GM18519 (cell line): ENCODE measurements at regions not wholly inside any gene's neighbourhood (a gene's known extent, or its start where the extent isn't known, plus 50 kb on each side); places are given as distances from the start of the nearest gene placed in this dataset.

Source experiments
- ATAC-seq: cut with Tn5 transposase; IDR thresholded peaks from one replicate; pipeline ENCODE4 v1.9.1; 2021; ENCODE audit warnings: mild to moderate bottlenecking, moderate library complexity; ENCODE audit not compliant: unreplicated experiment, low FRiP score

DNA sequence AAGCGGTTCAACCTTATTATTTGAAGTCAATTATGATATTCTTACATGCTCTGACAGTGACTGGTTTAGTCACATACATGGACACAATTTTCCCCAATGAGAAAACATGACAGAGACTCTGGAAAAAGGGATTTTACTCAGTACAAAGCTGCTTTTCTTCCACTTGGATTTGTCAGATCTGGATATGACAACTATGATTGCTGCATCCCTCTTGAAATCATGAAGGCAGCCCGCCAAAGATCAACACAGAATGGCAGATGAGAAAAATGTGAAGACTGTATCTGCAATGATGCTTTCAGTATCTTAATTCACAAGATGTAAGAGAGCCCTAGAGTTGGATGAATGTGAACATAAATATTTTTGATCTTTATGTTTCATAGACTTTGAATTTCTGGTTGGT, 439.6 kb downstream of the CDH8 start:
- ATAC-seq, result no peak

DNA sequence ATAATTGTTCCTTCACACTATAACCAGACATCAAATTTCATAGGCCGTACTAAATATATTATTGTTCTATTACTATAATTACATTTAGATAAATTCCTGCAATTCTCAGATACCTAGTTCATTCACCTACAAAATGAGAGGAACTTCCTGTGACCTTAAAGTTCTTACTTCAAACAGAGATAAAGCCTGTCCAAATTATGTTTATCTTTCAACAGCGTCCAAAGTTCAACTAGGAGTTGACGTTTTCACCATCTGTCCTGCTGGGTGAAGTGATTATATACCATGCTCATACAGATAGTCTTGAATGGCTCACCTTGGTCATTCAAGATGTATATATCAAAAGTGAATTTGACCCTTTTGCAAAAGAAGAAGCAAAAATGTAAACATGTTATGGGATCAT, 440.6 kb downstream of the CDH8 start:
- ATAC-seq, result no peak

DNA sequence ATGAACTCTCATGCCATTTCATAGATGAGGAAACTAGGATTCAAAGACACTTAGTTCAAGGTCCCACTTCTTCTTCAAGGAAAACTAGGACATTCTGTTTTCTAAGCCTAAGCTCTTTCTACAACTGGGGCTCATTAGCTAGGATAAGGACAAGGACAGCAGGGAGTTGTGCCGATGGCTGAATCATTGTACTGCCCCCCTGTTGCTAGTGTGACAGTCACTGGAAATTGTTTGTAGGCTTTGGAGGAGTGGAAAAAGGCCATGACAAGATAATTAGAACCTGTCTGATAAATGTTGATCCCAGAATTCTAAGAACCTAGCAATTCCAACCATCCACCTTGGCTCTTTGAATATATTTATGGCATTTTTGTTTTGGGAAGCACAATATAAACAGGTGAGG, 445.7 kb downstream of the CDH8 start:
- ATAC-seq, result no peak

DNA sequence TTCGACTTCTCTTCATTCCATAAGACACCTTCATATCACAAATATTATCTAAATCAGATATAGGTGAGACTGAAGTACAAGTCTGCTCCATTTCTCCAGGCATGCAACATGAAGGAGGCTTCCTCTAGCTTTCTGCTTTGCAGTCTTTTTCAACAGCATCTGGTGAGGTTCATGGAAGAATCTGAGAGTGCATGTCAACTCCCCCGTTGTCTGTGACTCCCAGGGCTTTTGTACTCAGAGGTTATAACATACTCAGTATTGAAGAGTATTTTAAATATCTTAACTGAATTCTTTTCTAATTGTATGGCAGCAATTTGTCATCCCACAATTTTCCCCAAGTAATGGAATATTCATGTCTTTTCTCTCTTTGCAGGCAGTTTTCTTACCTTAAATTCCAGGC, 448.7 kb downstream of the CDH8 start:
- no peak for ATAC-seq

DNA sequence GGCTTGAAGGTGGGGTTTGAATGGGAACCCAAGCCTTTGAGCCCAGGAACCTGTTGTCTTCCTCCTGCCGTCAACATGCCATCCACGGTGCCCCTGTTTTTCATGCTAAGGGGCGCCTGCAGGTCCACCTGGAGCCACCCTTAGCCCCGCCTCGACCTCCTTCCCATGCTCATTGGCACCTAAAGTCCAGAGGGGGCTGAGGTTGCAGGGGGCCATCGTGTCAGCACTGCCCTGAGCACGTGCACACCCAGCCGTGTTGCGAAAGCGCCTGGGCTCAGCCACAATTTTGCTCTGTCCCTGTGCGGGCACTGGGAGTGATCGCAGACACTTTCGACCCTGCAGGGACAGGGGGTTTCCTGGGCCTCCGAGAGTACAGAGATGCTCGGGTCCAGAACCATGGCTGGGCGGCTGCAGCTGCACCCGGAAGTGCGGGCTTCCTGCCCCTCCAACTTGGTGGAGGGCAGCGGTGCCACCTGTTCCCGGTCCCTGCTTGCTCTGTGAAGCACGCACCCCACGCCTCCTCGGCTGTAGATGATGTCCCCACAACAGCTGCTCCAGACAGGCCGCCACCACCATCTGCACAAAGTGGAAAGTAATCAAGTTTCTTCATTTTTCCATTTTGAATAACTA, 454.7 kb downstream of the CDH8 start:
- ATAC-seq, result no peak

DNA sequence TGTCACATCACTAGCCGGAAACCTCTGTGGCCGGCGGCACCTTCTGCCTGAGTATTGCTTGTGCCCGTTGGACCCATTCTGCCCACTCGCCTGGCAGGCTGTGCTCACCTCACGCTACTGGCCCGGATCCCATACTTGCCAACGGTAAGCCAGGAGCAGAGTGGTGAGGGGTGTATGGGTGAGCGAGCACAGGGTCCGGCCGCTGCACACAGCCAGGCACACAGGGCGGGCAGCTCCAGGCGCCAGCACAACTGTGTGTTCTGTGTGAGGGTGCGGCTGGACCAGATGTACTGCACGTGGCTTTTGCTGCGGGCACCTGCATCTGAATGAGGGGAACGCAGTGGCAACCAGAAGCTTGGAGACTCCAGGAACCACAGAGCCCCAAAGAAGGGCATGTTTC, 455.7 kb downstream of the CDH8 start:
- ATAC-seq, result no peak

DNA sequence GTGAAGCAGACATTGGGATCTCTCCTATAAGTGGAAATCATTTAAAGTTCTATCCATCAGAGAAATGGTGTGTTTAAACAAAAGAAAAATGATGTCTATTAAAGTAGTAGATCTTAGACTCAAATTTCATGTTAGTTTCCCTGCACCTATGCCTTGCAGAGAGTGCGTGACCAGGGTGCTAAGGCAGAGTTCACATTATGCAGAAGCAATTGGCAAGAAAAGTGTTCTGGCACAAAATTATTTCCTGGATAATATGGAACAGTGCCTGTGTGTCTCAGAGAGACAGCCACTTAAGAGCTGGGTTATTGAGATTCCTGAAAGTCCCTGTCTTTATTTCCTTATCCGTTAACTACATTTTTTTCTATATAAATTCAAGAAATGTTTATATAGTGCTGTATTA, 457.0 kb downstream of the CDH8 start:
- no peak for ATAC-seq

DNA sequence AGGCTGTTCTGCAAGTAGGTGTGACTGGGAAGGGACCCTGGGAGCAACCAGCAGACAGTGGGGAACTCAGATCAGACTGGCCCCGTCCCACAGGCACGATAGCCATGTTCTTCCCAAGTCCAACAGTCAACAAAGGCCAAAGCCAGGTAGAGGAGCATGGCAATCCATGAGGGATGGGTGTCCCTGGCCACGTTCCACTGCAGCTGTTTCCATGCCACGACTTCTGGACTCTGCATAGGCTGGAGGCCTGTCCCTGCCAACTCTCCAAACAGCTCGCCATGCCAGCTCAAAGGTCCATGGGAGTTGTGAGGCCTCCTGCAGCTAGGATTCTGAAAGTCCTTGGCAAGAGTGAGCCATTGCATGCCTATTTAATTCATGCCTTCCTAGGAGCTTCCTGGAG, 459.8 kb downstream of the CDH8 start:
- ATAC-seq, result no peak

DNA sequence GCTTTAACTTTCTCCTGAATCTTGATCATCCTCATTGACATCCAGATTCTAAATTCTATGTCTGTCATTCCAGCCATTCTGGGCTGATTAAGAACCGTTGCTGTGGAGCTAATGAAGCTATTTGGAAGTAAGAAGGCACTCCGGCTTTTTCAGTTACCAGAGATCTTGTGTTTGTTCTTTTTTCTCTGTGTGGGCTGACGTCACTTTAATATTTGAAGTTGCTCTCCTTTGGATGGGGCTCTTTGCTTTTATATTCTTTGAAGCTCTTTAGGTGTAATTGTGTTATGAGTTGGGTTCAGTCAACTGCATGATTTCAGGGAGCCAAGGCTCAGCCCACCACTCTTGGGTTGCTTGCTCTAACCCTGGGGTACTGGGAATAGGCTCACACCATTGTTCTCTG, 460.6 kb downstream of the CDH8 start:
- no peak for ATAC-seq

DNA sequence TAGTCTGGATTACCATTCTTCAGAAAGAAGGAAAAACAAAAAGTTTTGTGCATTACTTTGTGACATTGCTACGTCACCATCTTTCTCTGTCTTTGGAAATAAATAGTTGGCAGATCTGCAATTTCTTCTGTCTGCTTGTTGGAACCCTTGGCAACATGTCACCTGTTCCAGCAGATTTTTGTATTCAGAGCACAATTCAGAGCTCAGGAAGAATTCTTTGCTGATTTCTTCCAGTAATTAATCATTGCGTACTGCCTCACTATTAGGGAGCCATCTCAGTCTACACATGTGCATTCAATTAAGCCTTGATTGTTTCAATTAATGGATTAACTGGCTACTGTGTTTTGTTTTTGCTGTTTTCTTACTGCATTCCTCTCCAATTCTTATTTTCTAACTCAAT, 467.2 kb downstream of the CDH8 start:
- ATAC-seq, result no peak

DNA sequence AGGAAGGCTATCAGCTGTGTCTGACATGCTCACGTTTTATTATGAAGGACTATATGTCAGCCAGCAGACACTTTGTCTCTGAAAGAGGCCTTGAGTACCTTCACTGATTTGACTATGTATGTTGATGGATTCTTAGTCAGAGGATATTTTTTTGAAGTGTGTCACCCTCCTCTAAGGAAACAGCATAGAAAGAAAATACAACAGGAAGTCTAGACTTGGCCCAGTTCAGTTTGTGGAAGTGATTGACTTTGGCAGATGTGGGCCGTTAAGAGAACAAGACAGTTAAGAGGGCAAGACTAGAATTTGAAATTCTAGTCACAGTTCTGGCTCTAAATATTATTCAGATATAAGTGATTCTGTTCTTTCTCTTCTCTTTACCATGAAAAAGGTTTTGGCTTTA, 471.5 kb downstream of the CDH8 start:
- ATAC-seq, result no peak

DNA sequence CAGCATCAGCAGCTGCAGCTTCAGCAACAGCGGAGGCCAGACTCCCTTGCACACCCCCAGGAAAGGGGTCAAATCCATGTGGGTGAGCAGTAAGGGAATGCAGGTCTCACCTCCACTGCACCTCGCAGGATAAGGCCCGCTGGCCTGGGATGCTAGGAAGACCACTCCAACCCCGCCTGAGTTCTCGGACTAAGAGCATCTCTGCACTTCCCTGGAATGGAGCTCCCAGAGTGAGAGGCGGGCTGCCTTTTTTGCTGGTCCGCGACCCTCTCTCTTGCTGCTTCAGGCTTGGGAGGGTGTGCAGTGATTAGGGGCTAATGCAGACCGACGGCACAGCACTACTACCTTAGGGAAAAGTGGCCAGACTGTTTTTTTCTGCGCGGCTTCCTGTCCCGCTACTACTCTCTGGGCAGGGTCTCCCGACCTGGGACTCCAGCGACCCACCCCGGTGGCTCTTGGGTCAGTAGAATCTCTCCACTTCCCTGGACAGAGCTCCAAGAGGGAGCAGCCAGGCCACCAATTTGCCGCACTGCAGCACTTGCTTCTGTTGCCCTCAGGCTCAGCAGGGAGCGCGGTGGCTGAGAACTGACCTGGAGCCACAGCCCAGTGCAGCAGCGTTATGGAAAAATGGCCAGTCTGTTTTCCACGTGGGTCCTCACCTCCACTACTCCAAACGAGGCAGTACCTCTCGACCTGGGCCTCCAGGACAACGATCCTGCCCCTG, 480.4 kb downstream of the CDH8 start:
- ATAC-seq, result no peak

DNA sequence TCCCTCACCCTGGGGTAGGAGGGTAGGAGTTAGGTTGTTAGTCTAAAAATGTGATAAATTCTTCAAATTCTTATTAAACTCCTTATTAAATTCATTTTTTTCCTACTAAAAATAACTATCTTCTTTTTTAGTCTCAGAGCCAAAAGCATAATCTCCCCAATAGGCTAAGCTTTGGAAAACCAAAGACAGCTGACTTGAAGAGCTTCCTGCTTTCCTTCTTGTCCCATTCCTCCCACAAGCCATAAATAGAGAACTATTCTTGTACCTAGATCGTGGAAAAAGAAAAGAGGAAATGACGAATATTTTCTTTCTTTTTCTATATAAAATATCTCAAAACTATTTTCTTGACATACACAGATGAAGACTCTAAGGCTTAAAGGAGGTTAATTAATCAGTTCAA, 486.9 kb downstream of the CDH8 start:
- ATAC-seq, result no peak

DNA sequence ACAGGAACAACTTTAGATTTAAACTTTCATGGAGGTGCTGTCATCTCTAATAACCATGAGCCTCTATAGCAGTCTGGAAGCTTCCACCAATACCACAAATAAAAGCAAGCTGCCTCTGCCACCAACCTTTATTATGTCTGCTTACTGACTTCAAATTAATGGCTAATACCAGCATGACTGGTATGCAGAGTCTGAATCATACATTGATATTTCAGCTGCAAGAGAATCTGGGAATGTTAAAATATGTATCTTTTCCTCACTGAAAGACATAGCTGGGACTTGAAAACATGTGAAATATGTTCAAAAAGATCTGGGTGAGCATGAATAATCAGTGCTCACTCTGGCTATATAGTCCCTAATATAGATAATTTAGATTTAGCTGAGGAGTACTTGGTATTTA, 488.6 kb downstream of the CDH8 start:
- no peak for ATAC-seq

DNA sequence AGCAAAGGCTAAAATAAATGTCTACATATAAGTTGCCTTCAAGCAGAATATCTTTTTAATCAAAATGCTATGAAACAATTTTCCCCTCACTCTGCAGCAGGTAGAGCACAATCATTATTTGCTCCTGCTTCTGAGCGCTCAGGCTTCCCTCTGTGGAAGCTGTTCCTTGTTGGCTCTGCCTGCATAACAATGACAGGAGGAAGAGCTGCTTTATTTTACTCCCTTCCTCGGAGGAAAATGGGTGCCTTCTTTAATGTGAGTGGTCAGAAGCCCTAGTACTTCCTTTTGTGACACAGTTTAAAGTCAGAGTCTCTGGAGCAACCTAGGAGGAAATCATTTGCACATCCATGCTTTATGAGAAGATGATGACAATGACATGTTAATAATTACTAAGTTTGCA, 492.1 kb downstream of the CDH8 start:
- ATAC-seq, result no peak

DNA sequence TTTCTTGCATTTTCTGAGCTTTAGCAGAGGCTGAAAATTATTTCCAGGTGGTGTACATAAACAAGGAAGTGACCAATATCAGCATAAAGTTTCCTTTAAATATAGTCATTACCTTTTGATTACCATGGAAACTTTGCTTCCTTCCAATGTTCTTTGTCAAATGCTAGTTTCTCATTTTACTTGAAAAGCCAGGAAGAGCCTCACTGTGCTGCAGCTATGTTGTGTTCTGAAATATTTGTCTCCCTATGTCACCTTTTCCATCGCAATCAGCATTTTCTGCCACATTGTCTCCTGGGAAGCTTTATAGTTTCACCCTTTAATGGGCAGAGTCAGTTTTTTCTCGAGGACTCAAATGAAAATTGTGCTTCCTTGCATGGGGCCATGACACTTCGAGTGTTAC, 496.0 kb downstream of the CDH8 start:
- ATAC-seq, result no peak

DNA sequence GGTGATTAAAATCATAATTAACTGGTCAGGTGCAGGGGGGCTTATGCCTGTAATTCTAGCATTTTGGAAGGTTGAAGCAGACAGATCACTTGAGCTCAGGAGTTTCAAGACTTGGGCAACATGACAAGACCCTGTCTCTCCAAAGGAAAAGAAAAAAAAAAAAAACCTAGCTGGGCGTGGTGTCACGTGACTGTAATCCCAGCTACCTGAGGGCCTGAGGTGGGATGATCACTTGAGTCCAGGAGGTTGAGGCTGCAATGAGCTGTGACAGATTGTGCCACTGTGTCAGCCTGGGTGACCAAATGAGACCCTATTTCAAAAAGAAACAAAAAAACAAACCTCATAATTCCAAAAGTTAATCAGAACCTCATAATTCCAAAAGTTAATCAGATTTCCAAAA, 505.5 kb downstream of the CDH8 start:
- ATAC-seq, result no peak

DNA sequence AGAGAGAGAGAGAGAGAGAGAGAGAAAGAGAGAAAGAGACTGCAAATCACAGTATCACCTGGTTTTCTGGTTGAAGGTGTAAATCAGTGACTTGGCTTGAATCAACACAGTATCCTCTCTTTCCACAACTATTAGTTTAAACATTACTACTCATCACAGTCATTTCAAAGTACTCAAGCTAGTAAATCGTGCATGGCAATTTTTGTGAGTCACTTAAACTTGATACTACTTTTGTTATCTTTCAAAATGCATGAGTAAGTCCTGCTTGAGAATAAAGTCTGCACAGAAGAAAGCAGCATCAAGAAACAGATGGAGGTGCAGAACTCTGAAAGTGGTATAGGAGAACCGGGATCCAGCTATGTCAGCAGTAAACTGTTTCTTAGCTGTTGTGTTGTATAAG, 535.4 kb downstream of the CDH8 start:
- no peak for ATAC-seq

DNA sequence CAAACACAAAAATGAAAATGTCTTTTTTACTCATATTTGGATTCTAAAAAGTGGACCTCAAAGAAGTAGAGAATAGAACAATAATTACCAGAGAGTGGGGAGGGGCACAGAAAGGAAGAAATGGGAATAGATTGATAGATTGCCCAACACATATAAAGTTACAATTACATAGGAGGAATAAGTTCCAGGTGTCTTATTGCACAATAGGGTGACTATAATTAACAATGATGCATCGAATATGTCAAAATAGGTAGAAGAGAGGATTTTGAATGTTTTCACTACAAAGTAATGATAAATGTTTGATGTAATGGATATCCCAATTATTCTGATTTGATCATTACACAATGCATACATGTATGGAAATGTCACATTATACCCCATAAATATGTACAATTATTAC, 556.0 kb downstream of the CDH8 start:
- no peak for ATAC-seq

DNA sequence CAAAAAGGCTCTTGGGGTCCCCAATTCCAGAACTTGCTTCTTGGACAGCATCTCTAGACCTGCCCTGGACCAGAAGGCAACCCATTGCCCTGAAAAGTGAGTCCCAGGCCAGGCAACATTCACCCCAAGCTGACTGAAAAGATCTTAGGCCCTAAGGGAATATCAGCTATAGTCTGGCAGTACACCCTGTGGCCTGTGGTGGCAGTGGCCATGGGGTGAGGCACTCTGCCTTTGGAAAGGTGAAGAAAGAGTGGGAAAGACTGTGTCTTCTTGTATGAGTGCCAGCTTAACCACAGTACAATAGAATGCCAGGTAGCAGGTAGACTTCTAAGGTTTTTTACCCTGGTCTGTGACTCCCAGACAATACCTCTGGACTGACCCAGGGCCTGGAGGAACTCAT, 564.5 kb downstream of the CDH8 start:
- ATAC-seq, result no peak

DNA sequence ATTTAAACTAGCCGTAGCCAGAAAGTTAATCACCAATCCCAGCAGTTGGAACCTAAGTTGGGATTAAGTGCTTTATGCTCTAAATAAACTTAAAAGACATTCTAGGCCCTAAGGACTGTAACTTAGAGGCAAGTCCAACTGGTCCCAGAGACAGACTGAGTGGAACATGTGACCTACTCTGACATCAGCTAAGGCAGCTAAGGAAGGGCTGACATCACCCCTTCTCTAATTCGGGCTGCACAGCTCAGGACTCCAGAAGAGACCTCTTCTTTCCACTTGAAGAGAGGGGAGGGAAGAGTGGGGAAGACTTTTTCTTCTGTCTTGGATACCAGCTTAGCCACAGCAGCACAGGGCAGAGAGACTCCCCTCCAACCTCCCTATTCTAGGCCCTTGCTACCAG, 565.2 kb downstream of the CDH8 start:
- ATAC-seq, result no peak

DNA sequence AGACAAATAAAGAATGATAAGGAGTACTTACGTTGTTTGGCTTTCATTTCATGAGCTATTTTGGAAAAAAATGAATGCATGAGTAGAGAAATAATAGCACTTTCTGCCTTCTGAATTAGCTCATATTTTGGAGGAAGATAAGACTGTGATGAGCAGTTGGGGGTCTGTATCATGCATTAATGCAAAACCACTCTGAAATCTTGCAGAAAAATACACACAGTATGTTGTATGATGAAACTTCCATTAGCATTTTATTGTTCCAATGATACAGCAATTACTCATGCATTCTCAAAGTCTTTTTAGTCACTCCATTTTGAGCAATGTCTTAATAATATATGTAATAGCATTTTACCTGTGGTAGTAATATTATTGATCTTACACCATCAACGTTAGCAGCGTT, 571.0 kb downstream of the CDH8 start:
- ATAC-seq, result no peak

DNA sequence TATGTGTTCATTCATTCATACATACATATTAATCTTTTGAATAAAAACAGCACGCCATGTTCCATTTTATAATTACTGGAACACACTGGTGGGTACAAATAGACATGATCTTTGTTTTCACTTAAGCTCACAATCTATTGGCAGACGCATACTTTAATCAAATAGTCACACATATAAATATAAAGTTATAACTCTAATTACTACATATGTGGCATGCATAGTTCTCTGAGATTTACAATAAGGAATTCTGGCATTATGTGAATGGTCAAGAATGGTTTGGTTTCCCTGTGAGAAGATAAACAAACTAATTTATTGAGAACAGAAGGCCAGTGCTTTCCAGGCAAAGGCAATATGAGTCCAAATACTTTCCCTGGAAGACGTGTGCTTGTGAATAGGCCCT, 576.2 kb downstream of the CDH8 start:
- ATAC-seq, result no peak
